ENCODE measurements at regions not wholly inside any gene's neighbourhood (a gene's known extent, or its start where the extent isn't known, plus 50 kb on each side); places are given as distances from the start of the nearest gene placed in this dataset.

DNA sequence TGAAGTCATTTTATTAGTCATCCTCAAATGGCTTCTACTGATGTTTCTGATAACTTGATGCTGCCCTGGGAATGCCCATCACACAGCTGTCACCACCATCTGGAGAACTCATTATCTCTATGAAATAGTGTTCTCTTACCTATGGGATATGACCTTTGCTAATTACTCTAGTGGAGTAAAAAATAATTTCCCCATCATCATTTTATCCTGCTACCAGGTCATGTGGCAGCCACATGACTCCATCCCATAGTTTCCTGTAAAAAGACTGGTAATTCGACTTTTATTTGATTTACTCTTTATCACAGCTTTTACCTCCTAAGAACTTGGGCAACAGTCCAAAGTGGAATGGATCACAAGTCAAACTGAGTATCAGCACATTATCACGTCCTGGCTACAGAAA is 76.1 kb upstream of the USP25 start:
- Mint-ChIP-seq H3K9me3 (ENCODE audit: unreplicated experiment) (no peaks in the 10 kb centered on the region), H3K36me3 (ENCODE audit: insufficient read depth, unreplicated experiment) (no peaks in the 10 kb centered on the region), H3K4me1 (ENCODE audit: insufficient read depth, unreplicated experiment) (no peaks in the 10 kb centered on the region), H3K27me3 (ENCODE audit: insufficient read depth, unreplicated experiment) (no peaks in the 10 kb centered on the region), H3K27ac (ENCODE audit: low read depth, unreplicated experiment) (no peak overlapping the region), H3K4me3 (ENCODE audit: unreplicated experiment) (no peak overlapping the region)
- ChIA-PET POLR2A (no interaction called here), CTCF (interaction anchor here (0.6 kb wide), 1 partner anchor 159 kb away, joined by 3 read pairs; no protein-coding TSS in a partner anchor)
- intact Hi-C loops (cut with micrococcal nuclease): no loop called here
- TF ChIP-seq, protein P1, sequence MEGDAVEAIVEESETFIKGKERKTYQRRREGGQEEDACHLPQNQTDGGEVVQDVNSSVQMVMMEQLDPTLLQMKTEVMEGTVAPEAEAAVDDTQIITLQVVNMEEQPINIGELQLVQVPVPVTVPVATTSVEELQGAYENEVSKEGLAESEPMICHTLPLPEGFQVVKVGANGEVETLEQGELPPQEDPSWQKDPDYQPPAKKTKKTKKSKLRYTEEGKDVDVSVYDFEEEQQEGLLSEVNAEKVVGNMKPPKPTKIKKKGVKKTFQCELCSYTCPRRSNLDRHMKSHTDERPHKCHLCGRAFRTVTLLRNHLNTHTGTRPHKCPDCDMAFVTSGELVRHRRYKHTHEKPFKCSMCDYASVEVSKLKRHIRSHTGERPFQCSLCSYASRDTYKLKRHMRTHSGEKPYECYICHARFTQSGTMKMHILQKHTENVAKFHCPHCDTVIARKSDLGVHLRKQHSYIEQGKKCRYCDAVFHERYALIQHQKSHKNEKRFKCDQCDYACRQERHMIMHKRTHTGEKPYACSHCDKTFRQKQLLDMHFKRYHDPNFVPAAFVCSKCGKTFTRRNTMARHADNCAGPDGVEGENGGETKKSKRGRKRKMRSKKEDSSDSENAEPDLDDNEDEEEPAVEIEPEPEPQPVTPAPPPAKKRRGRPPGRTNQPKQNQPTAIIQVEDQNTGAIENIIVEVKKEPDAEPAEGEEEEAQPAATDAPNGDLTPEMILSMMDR (IDR thresholded peaks at IDR 0.05; ENCODE audit: unreplicated experiment): no peak
- DNase-seq (ENCODE audit: unreplicated experiment): no peak
- no TSS peak for BruUV-seq (replicated peaks)

DNA sequence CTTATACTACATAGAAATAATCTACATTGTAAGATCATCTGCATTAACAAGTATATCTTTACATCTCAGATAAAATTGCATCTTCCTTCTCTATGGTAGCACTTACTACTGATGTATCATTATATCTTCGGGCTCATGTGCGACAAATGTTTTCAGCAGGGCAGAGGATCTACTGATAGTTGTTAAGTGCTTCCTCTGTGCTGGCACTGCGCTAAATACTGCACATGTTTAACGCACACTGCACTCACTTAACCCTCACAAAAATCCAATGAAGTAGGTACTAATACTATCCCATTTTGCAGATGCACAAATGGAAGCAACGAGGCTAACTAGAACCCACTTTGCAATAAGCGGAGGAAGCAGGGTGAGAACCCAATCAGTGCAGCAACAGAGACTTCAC is 75.6 kb upstream of the USP25 start:
- DNase-seq (ENCODE audit: unreplicated experiment): no peak
- ChIA-PET POLR2A (no interaction called here), CTCF (interaction anchor here (0.6 kb wide), 1 partner anchor 158 kb away, joined by 3 read pairs; no protein-coding TSS in a partner anchor)
- TF ChIP-seq, protein P1 (IDR thresholded peaks at IDR 0.05; ENCODE audit: unreplicated experiment): no peak
- no TSS peak for BruUV-seq (replicated peaks)
- no peaks in the 10 kb centered on the region for H3K4me1 Mint-ChIP-seq (ENCODE audit: insufficient read depth, unreplicated experiment)
- no peaks in the 10 kb centered on the region for H3K27me3 Mint-ChIP-seq (ENCODE audit: insufficient read depth, unreplicated experiment)
- H3K36me3 Mint-ChIP-seq (ENCODE audit: insufficient read depth, unreplicated experiment): no peaks in the 10 kb centered on the region
- no peaks in the 10 kb centered on the region for H3K9me3 Mint-ChIP-seq (ENCODE audit: unreplicated experiment)
- intact Hi-C loops (cut with micrococcal nuclease): no loop called here
- no peak overlapping the region for H3K4me3 Mint-ChIP-seq (ENCODE audit: unreplicated experiment)
- no peak overlapping the region for H3K27ac Mint-ChIP-seq (ENCODE audit: low read depth, unreplicated experiment)

DNA sequence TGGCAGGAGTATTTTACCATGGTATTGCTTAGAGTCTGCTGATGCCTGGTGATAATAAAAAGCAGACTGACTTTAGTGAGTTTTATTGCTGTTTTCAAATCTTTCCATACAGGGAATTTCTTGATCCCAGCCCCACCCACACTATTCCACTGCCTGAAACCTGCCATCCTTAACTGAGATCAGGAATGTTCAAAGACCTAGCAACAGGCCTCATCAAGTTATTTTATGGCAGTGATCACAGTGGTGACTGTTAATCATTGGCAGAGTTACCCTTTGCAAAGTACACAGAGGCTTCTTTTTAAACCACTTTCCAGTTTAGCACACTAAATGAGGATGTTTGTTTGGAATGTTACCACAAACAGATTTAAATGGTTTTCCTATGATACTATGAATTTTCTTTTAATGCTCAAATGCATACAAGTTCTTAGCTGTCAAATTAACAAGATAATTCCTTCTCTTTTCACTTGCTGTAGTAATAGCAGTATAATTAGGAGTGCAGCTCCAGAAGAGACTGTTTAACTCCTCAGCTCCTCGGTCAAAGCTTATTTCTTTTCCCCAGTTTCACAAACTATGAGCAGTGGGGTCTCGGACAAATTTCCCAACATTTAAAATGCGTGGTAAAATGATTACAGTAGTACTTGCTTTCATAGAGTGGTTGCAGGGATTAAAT is 69.9 kb upstream of the USP25 start:
- POLR2A ChIA-PET: interaction anchor here (0.6 to 1.7 kb wide), 3 partner anchors 9 to 214 kb away, joined by 3 read pairs; no protein-coding TSS in a partner anchor
- Mint-ChIP-seq H3K9me3 (ENCODE audit: unreplicated experiment) (no peaks in the 10 kb centered on the region), H3K27ac (ENCODE audit: low read depth, unreplicated experiment) (no peak overlapping the region), H3K4me1 (ENCODE audit: insufficient read depth, unreplicated experiment) (no peaks in the 10 kb centered on the region), H3K36me3 (ENCODE audit: insufficient read depth, unreplicated experiment) (no peaks in the 10 kb centered on the region), H3K4me3 (ENCODE audit: unreplicated experiment) (no peak overlapping the region), H3K27me3 (ENCODE audit: insufficient read depth, unreplicated experiment) (no peaks in the 10 kb centered on the region)
- intact Hi-C loops (cut with micrococcal nuclease): no loop called here
- BruUV-seq (replicated peaks): no TSS peak
- TF ChIP-seq, protein P1 (IDR thresholded peaks at IDR 0.05; ENCODE audit: unreplicated experiment): no peak
- CTCF ChIA-PET: no interaction called here
- DNase-seq (ENCODE audit: unreplicated experiment): no peak

DNA sequence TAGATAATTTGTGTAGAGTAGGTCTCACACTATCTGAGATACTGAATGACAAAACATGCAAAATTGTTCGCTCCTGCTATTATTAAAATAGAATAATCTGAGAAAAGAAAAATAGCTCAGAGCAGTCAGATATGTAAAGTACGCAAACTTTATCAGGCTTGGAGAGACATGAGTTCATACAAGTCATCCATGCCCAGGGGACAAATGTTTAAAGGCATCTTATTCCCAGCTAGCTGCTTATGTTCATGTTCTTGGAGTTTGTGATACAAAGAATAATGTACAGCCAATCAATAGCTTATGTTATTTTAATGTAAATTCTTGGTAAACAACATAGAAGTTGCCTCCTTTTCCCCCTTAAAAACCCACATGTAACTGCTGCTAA is 69.4 kb upstream of the USP25 start:
- no peak for DNase-seq (ENCODE audit: unreplicated experiment)
- Mint-ChIP-seq H3K4me3 (ENCODE audit: unreplicated experiment) (no peak overlapping the region), H3K27me3 (ENCODE audit: insufficient read depth, unreplicated experiment) (no peaks in the 10 kb centered on the region), H3K27ac (ENCODE audit: low read depth, unreplicated experiment) (no peak overlapping the region), H3K9me3 (ENCODE audit: unreplicated experiment) (no peaks in the 10 kb centered on the region), H3K4me1 (ENCODE audit: insufficient read depth, unreplicated experiment) (no peaks in the 10 kb centered on the region), H3K36me3 (ENCODE audit: insufficient read depth, unreplicated experiment) (no peaks in the 10 kb centered on the region)
- POLR2A ChIA-PET: interaction anchor here (1.0 to 1.7 kb wide), 2 partner anchors 9 to 20 kb away, joined by 3 read pairs; no protein-coding TSS in a partner anchor
- CTCF ChIA-PET: interaction anchor here (1.3 kb wide), 1 partner anchor 19 kb away, joined by 4 read pairs; no protein-coding TSS in a partner anchor
- TF ChIP-seq, protein P1 (IDR thresholded peaks at IDR 0.05; ENCODE audit: unreplicated experiment): no peak
- no TSS peak for BruUV-seq (replicated peaks)
- intact Hi-C loops (cut with micrococcal nuclease): no loop called here

All from MCF 10A (cell line).